ENCODE measurements at regions not wholly inside any gene's neighbourhood (a gene's known extent, or its start where the extent isn't known, plus 50 kb on each side); places are given as distances from the start of the nearest gene placed in this dataset.

DNA sequence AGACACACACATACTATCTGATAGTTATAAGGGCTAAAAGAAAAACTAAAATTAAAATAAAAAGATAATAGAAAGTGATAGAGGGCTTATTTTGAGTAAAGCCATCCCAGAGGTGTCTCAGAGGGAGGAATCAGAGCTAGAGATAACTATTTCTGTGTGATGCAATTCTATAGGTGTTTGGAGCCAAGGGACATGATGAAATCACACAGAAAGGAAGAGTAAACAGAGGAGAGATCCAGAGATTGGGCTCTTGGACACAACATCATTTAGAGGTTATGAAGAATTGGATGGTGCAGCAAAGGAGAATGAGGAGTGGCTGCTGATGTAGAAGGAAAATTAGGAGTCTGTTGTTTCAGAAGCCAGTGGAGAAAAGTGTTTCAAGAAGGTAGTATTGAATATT is 393.5 kb downstream of the DIRAS2 start:
- TF ChIP-seq, protein P1, sequence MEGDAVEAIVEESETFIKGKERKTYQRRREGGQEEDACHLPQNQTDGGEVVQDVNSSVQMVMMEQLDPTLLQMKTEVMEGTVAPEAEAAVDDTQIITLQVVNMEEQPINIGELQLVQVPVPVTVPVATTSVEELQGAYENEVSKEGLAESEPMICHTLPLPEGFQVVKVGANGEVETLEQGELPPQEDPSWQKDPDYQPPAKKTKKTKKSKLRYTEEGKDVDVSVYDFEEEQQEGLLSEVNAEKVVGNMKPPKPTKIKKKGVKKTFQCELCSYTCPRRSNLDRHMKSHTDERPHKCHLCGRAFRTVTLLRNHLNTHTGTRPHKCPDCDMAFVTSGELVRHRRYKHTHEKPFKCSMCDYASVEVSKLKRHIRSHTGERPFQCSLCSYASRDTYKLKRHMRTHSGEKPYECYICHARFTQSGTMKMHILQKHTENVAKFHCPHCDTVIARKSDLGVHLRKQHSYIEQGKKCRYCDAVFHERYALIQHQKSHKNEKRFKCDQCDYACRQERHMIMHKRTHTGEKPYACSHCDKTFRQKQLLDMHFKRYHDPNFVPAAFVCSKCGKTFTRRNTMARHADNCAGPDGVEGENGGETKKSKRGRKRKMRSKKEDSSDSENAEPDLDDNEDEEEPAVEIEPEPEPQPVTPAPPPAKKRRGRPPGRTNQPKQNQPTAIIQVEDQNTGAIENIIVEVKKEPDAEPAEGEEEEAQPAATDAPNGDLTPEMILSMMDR (IDR thresholded peaks at IDR 0.05): no peak
- TF ChIP-seq POLR2A (IDR thresholded peaks at IDR 0.05) (no peak), POLR2AphosphoS5 (IDR thresholded peaks at IDR 0.05) (no peak)

All from breast epithelium (tissue), 3 donors.